ENCODE measurements at regions not wholly inside any gene's neighbourhood (a gene's known extent, or its start where the extent isn't known, plus 50 kb on each side); places are given as distances from the start of the nearest gene placed in this dataset.

- H3K36me3 Mint-ChIP-seq (ENCODE audit: low read depth, unreplicated experiment) = no peaks in the 10 kb centered on the region
- FAIRE-seq (no peak), DNase-seq (ENCODE audit: low read depth) (no peak)
- Histone ChIP-seq H3K9ac (ENCODE audit: low read length) (no peak overlapping the region), H3K4me1 (ENCODE audit: insufficient read depth, low read length) (no peaks in the 10 kb centered on the region), H2AFZ (ENCODE audit: low read depth, low read length) (no peak overlapping the region), H3K4me2 (ENCODE audit: low read length) (no peak overlapping the region), H3K79me2 (ENCODE audit: insufficient read depth, low read length) (no peaks in the 10 kb centered on the region), H4K20me1 (ENCODE audit: insufficient read depth, low read length) (no peaks in the 10 kb centered on the region), H3K36me3 (ENCODE audit: insufficient read depth, low read length) (no peaks in the 10 kb centered on the region), H3K27ac (ENCODE audit: low read depth, low read length) (no peak overlapping the region), H3K9me3 (ENCODE audit: insufficient read depth, low read depth, low read length) (no peaks in the 10 kb centered on the region), H3K27me3 (ENCODE audit: insufficient read depth, low read length) (peaks cover 2% of the 10 kb centered on the region), H3K4me3 (ENCODE audit: insufficient read depth, low read depth, low read length) (no peak overlapping the region)
- H3K4me1 Mint-ChIP-seq (ENCODE audit: low read depth, unreplicated experiment) = no peaks in the 10 kb centered on the region
- peaks cover 1% of the 10 kb centered on the region for H3K9me3 Mint-ChIP-seq (ENCODE audit: unreplicated experiment)
- H3K4me3 Mint-ChIP-seq (ENCODE audit: unreplicated experiment) = no peak overlapping the region
- TF ChIP-seq EZH2 (IDR thresholded peaks at IDR 0.05; ENCODE audit: insufficient read depth, low read length) (no peak), CTCF (IDR thresholded peaks at IDR 0.05; ENCODE audit: insufficient read depth, low read depth, low read length) (no peak)
- H3K27me3 Mint-ChIP-seq (ENCODE audit: low read depth, unreplicated experiment) = no peaks in the 10 kb centered on the region
- no peak overlapping the region for H3K27ac Mint-ChIP-seq (ENCODE audit: unreplicated experiment)
Measured at GRCh38 chr13:47548294-47548840, 452.7 kb downstream of the SUCLA2 start.

GRCh38 chr13:47546391-47547225 lies 454.5 kb downstream of the SUCLA2 start:
- H3K36me3 Mint-ChIP-seq (ENCODE audit: low read depth, unreplicated experiment) = no peaks in the 10 kb centered on the region
- Histone ChIP-seq H3K27me3 (ENCODE audit: insufficient read depth, low read length) (no peaks in the 10 kb centered on the region), H3K9ac (ENCODE audit: low read length) (no peak overlapping the region), H3K79me2 (ENCODE audit: insufficient read depth, low read length) (no peaks in the 10 kb centered on the region), H3K4me3 (ENCODE audit: insufficient read depth, low read depth, low read length) (no peak overlapping the region), H3K9me3 (ENCODE audit: insufficient read depth, low read depth, low read length) (no peaks in the 10 kb centered on the region), H3K4me1 (ENCODE audit: insufficient read depth, low read length) (no peaks in the 10 kb centered on the region), H4K20me1 (ENCODE audit: insufficient read depth, low read length) (no peaks in the 10 kb centered on the region), H3K4me2 (ENCODE audit: low read length) (no peak overlapping the region), H3K27ac (ENCODE audit: low read depth, low read length) (no peak overlapping the region), H2AFZ (ENCODE audit: low read depth, low read length) (no peak overlapping the region), H3K36me3 (ENCODE audit: insufficient read depth, low read length) (no peaks in the 10 kb centered on the region)
- no peaks in the 10 kb centered on the region for H3K4me1 Mint-ChIP-seq (ENCODE audit: low read depth, unreplicated experiment)
- H3K27me3 Mint-ChIP-seq (ENCODE audit: low read depth, unreplicated experiment) = no peaks in the 10 kb centered on the region
- no peak overlapping the region for H3K27ac Mint-ChIP-seq (ENCODE audit: unreplicated experiment)
- no peak for TF ChIP-seq EZH2 (IDR thresholded peaks at IDR 0.05; ENCODE audit: insufficient read depth, low read length)
- no peak for TF ChIP-seq CTCF (IDR thresholded peaks at IDR 0.05; ENCODE audit: insufficient read depth, low read depth, low read length)
- H3K4me3 Mint-ChIP-seq (ENCODE audit: unreplicated experiment) = no peak overlapping the region
- DNase-seq (ENCODE audit: low read depth) = no peak
- FAIRE-seq = no peak
- peaks cover 1% of the 10 kb centered on the region for H3K9me3 Mint-ChIP-seq (ENCODE audit: unreplicated experiment)

Data from astrocyte (in vitro differentiated cells and primary cell).